ENCODE measurements at regions not wholly inside any gene's neighbourhood (a gene's known extent, or its start where the extent isn't known, plus 50 kb on each side); places are given as distances from the start of the nearest gene placed in this dataset.

DNA sequence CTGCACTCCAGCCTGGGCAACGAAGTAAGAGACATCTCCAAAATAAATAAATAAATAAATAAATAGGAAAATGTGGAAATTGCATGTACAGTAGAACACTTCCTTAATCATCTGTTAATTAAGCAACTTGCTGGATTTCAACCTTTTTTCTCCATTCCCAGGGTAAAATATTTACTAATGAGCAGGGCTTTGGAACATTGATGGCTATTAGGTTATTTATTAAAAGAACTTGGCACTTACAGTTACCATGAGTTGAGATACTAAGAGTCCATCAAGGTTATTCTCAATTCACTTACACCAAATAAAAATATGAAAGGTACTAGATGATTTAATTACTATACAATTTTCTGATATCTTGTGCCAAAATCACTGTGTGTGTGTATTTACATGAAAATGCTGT lies 607.1 kb downstream of the PCDH18 start:
- Histone ChIP-seq H3K27me3 (ENCODE audit: low read length) (no peaks in the 10 kb centered on the region), H3K9me2 (replicated peaks; ENCODE audit: insufficient read depth, low read length) (no peaks in the 10 kb centered on the region), H3K9ac (ENCODE audit: low read length) (no peak overlapping the region), H4K20me1 (ENCODE audit: insufficient read depth, low read depth, low read length) (no peaks in the 10 kb centered on the region), H3K4me3 (ENCODE audit: low read length) (no peak overlapping the region), H2AFZ (ENCODE audit: low read length) (no peak overlapping the region), H3K36me3 (ENCODE audit: insufficient read depth, low read length) (no peaks in the 10 kb centered on the region), H3K4me1 (ENCODE audit: low read length) (no peaks in the 10 kb centered on the region), H3K79me2 (ENCODE audit: low read length) (no peaks in the 10 kb centered on the region), H3K4me2 (ENCODE audit: low read depth, low read length, poor library complexity, severe bottlenecking) (no peak overlapping the region), H3K27ac (ENCODE audit: low read length) (no peak overlapping the region), H3K9me3 (ENCODE audit: low read length) (peaks cover 15% of the 10 kb centered on the region)
- DNase-seq: no peak

GRCh38 chr4:136922066-136922465 lies 610.2 kb downstream of the PCDH18 start:
- H3K9me3 ChIP-seq (ENCODE audit: low read length): peaks cover 9% of the 10 kb centered on the region
- H3K4me1 ChIP-seq (ENCODE audit: low read length): no peaks in the 10 kb centered on the region
- no peaks in the 10 kb centered on the region for H3K9me2 ChIP-seq (replicated peaks; ENCODE audit: insufficient read depth, low read length)
- no peak overlapping the region for H3K4me2 ChIP-seq (ENCODE audit: low read depth, low read length, poor library complexity, severe bottlenecking)
- no peak overlapping the region for H3K27ac ChIP-seq (ENCODE audit: low read length)
- H3K79me2 ChIP-seq (ENCODE audit: low read length): no peaks in the 10 kb centered on the region
- H3K4me3 ChIP-seq (ENCODE audit: low read length): no peak overlapping the region
- no peak overlapping the region for H3K9ac ChIP-seq (ENCODE audit: low read length)
- DNase-seq: no peak
- H4K20me1 ChIP-seq (ENCODE audit: insufficient read depth, low read depth, low read length): no peaks in the 10 kb centered on the region
- H3K27me3 ChIP-seq (ENCODE audit: low read length): no peaks in the 10 kb centered on the region
- H3K36me3 ChIP-seq (ENCODE audit: insufficient read depth, low read length): no peaks in the 10 kb centered on the region
- no peak overlapping the region for H2AFZ ChIP-seq (ENCODE audit: low read length)

DNA sequence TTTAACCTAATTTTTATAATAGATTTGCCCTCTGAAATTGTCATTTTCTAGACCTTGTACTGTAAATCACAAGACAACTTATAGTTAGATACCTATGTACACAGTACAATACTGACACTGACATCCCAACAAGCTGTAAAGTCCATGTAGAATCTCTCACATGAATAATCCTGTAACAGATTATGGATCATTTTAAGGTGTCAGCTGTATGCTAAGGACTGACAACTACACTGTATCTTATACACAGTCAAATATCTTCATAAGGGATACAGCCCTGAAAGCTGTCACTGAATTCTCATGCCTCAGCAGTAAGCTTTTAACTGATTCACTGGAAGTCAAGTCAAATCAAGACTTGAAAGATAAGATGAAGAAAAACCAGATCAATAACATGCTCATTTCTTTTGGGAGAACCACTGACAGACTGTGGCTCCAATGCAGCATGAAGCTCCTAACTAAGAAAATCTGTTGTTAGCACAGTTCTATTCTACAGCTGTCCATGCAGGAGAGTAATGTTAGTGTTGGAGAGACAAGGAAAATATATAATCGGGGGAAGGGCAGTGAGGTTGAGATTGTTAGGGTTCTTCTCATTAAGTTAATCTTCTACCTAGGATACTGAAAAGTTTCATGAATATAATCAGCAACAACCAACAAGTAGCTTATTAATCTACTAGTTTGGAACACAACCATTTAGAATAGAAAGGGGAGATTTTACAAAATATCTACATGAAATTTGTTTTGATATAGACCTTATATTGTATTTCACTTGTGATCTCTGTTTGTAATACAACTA lies 612.0 kb downstream of the PCDH18 start:
- Histone ChIP-seq H3K4me1 (ENCODE audit: low read length) (no peaks in the 10 kb centered on the region), H3K9ac (ENCODE audit: low read length) (no peak overlapping the region), H3K9me2 (replicated peaks; ENCODE audit: insufficient read depth, low read length) (no peaks in the 10 kb centered on the region), H3K4me3 (ENCODE audit: low read length) (no peak overlapping the region), H3K36me3 (ENCODE audit: insufficient read depth, low read length) (no peaks in the 10 kb centered on the region), H3K9me3 (ENCODE audit: low read length) (peaks cover 9% of the 10 kb centered on the region), H3K79me2 (ENCODE audit: low read length) (no peaks in the 10 kb centered on the region), H3K4me2 (ENCODE audit: low read depth, low read length, poor library complexity, severe bottlenecking) (no peak overlapping the region), H3K27me3 (ENCODE audit: low read length) (no peaks in the 10 kb centered on the region), H4K20me1 (ENCODE audit: insufficient read depth, low read depth, low read length) (no peaks in the 10 kb centered on the region), H2AFZ (ENCODE audit: low read length) (no peak overlapping the region), H3K27ac (ENCODE audit: low read length) (no peak overlapping the region)
- DNase-seq: no peak

- Histone ChIP-seq H3K4me2 (ENCODE audit: low read depth, low read length, poor library complexity, severe bottlenecking) (no peak overlapping the region), H3K4me1 (ENCODE audit: low read length) (no peaks in the 10 kb centered on the region), H3K79me2 (ENCODE audit: low read length) (no peaks in the 10 kb centered on the region), H3K9ac (ENCODE audit: low read length) (no peak overlapping the region), H2AFZ (ENCODE audit: low read length) (no peak overlapping the region), H3K4me3 (ENCODE audit: low read length) (no peak overlapping the region), H4K20me1 (ENCODE audit: insufficient read depth, low read depth, low read length) (no peaks in the 10 kb centered on the region), H3K27me3 (ENCODE audit: low read length) (no peaks in the 10 kb centered on the region), H3K9me2 (replicated peaks; ENCODE audit: insufficient read depth, low read length) (no peaks in the 10 kb centered on the region), H3K27ac (ENCODE audit: low read length) (no peak overlapping the region), H3K9me3 (ENCODE audit: low read length) (peaks cover 9% of the 10 kb centered on the region), H3K36me3 (ENCODE audit: insufficient read depth, low read length) (no peaks in the 10 kb centered on the region)
- no peak for DNase-seq
Observed at GRCh38 chr4:136918772-136919171, 613.5 kb downstream of the PCDH18 start.

DNA sequence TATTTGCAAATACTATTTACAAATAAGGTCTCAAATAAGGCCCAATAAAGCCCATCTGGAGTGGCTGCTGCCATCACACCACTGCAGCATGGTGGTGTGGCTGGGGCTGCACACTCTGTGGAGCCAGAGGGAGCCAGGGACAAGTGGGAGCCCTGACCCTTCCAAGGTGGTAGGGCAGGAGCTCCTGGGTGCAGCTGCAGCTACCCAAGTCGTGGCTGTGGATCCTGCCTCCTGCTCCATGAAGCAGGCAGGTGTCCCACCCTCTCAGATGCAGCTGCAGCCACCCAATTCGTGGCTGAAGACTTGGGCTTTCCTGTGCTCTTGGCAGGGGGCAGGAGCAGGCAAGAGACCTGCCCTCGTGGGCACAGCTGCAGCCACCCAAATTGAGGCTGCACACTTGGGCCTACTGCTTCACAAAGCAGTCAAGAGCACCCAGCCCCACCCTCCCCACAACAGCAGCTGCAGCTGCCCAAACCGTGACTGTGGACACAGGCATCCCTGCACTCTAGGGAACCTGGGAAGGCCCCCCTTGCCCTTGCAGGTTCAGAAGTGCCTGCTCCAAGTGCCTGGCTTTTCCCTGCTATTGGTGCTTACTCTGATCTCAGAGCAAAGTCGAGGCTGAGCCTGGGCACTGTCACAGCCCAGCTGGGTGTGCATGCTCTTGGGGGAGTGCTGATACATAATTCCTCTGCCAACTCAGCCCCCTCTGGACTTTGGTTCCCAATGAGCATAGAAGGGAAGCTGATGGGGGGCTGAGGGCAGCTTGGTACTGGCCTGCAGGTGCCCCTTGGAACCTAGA lies 614.8 kb downstream of the PCDH18 start:
- no peak overlapping the region for H2AFZ ChIP-seq (ENCODE audit: low read length)
- no peak for DNase-seq
- no peak overlapping the region for H3K27ac ChIP-seq (ENCODE audit: low read length)
- no peak overlapping the region for H3K9ac ChIP-seq (ENCODE audit: low read length)
- no peaks in the 10 kb centered on the region for H3K79me2 ChIP-seq (ENCODE audit: low read length)
- no peaks in the 10 kb centered on the region for H3K36me3 ChIP-seq (ENCODE audit: insufficient read depth, low read length)
- no peaks in the 10 kb centered on the region for H3K27me3 ChIP-seq (ENCODE audit: low read length)
- H4K20me1 ChIP-seq (ENCODE audit: insufficient read depth, low read depth, low read length): no peaks in the 10 kb centered on the region
- no peak overlapping the region for H3K4me2 ChIP-seq (ENCODE audit: low read depth, low read length, poor library complexity, severe bottlenecking)
- no peaks in the 10 kb centered on the region for H3K9me2 ChIP-seq (replicated peaks; ENCODE audit: insufficient read depth, low read length)
- no peak overlapping the region for H3K4me3 ChIP-seq (ENCODE audit: low read length)
- peaks cover 9% of the 10 kb centered on the region for H3K9me3 ChIP-seq (ENCODE audit: low read length)
- H3K4me1 ChIP-seq (ENCODE audit: low read length): no peaks in the 10 kb centered on the region

DNA sequence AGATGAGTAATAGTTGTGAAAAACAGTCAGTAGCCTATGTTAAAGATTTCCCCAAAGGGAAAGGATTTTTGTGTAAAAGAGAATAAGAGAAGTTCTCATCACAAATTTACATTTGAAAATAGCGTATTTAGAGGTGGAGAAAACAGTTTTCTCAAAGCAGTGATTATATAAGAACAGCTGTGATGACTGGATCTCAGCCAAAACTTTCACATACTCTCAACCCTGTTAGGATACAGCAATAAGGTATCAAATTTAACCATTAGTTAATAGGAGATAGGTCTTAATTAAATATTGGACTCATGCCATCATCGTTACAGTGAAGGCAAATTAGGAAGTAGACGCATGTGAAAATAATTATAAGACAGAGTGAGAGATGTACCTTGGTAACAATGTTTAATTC lies 622.7 kb downstream of the PCDH18 start:
- peaks cover 8% of the 10 kb centered on the region; the same call in 1 of the 2 replicates for H3K9me3 ChIP-seq (ENCODE audit: low read length)
- no peak overlapping the region for H3K4me2 ChIP-seq (ENCODE audit: low read depth, low read length, poor library complexity, severe bottlenecking)
- no peak overlapping the region for H3K9ac ChIP-seq (ENCODE audit: low read length)
- no peaks in the 10 kb centered on the region for H3K79me2 ChIP-seq (ENCODE audit: low read length)
- no peak overlapping the region for H3K27ac ChIP-seq (ENCODE audit: low read length)
- H4K20me1 ChIP-seq (ENCODE audit: insufficient read depth, low read depth, low read length): no peaks in the 10 kb centered on the region
- no peak overlapping the region for H3K4me3 ChIP-seq (ENCODE audit: low read length)
- no peak overlapping the region for H2AFZ ChIP-seq (ENCODE audit: low read length)
- DNase-seq: no peak
- no peaks in the 10 kb centered on the region for H3K27me3 ChIP-seq (ENCODE audit: low read length)
- no peaks in the 10 kb centered on the region for H3K36me3 ChIP-seq (ENCODE audit: insufficient read depth, low read length)
- H3K4me1 ChIP-seq (ENCODE audit: low read length): no peaks in the 10 kb centered on the region
- H3K9me2 ChIP-seq (replicated peaks; ENCODE audit: insufficient read depth, low read length): no peaks in the 10 kb centered on the region

- no peaks in the 10 kb centered on the region for H4K20me1 ChIP-seq (ENCODE audit: insufficient read depth, low read depth, low read length)
- no peak overlapping the region for H3K9ac ChIP-seq (ENCODE audit: low read length)
- H3K4me2 ChIP-seq (ENCODE audit: low read depth, low read length, poor library complexity, severe bottlenecking): no peak overlapping the region
- no peaks in the 10 kb centered on the region for H3K79me2 ChIP-seq (ENCODE audit: low read length)
- no peak overlapping the region for H3K27ac ChIP-seq (ENCODE audit: low read length)
- no peak overlapping the region for H3K4me3 ChIP-seq (ENCODE audit: low read length)
- no peak overlapping the region for H2AFZ ChIP-seq (ENCODE audit: low read length)
- no peaks in the 10 kb centered on the region for H3K36me3 ChIP-seq (ENCODE audit: insufficient read depth, low read length)
- no peaks in the 10 kb centered on the region for H3K27me3 ChIP-seq (ENCODE audit: low read length)
- no peaks in the 10 kb centered on the region for H3K9me2 ChIP-seq (replicated peaks; ENCODE audit: insufficient read depth, low read length)
- H3K9me3 ChIP-seq (ENCODE audit: low read length): peaks cover 10% of the 10 kb centered on the region
- H3K4me1 ChIP-seq (ENCODE audit: low read length): no peaks in the 10 kb centered on the region
- no peak for DNase-seq
Observed at GRCh38 chr4:136908122-136908521, 624.2 kb downstream of the PCDH18 start.

DNA sequence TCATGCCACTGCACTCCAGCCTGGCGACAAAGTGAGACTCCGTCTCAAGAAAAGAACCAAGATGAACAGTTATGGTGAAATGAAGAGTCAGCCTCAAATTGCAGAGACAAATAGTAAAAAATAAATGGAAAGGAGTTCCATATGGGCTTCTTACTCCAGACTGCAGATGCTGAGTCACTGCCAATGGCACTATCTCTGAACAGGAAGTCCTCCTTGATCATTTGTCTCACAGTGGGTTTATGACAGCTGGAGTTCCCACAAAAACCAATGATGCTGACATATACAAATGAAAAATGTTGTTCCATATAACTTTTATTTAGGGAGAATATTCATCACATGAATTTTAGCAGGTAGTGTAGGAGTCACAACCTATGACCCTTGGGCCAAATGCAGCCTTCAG lies 631.6 kb downstream of the PCDH18 start:
- no peak overlapping the region for H3K9ac ChIP-seq (ENCODE audit: low read length)
- H3K9me3 ChIP-seq (ENCODE audit: low read length): peaks cover 29% of the 10 kb centered on the region
- no peaks in the 10 kb centered on the region for H3K36me3 ChIP-seq (ENCODE audit: insufficient read depth, low read length)
- H4K20me1 ChIP-seq (ENCODE audit: insufficient read depth, low read depth, low read length): no peaks in the 10 kb centered on the region
- H3K4me2 ChIP-seq (ENCODE audit: low read depth, low read length, poor library complexity, severe bottlenecking): no peak overlapping the region
- H3K27ac ChIP-seq (ENCODE audit: low read length): no peak overlapping the region
- H3K79me2 ChIP-seq (ENCODE audit: low read length): no peaks in the 10 kb centered on the region
- no peaks in the 10 kb centered on the region for H3K4me1 ChIP-seq (ENCODE audit: low read length)
- H3K27me3 ChIP-seq (ENCODE audit: low read length): no peaks in the 10 kb centered on the region
- no peak overlapping the region for H3K4me3 ChIP-seq (ENCODE audit: low read length)
- DNase-seq: no peak
- H2AFZ ChIP-seq (ENCODE audit: low read length): no peak overlapping the region
- no peaks in the 10 kb centered on the region; the same call in 1 of the 2 replicates for H3K9me2 ChIP-seq (replicated peaks; ENCODE audit: insufficient read depth, low read length)
